DOHH2 (cell line): ENCODE measurements at regions not wholly inside any gene's neighbourhood (a gene's known extent, or its start where the extent isn't known, plus 50 kb on each side); places are given as distances from the start of the nearest gene placed in this dataset.

Source experiments
- H3F3A ChIP-seq: fragments of 200-600 bp; sonication (generic), shearing (Covaris generic); 2 replicates; pipeline ENCODE4 v1.6.0; 2016; ENCODE audit warnings: antibody characterized with exemption, mild to moderate bottlenecking; ENCODE audit not compliant: control insufficient read depth, insufficient read depth
- H3K27ac ChIP-seq: fragments of 200-600 bp; sonication (generic); 2 replicates; pipeline ENCODE4 v1.5.1; 2014; ENCODE audit warnings: low read depth, mild to moderate bottlenecking, low read length, moderate library complexity
- H3K27me3 ChIP-seq: fragments of 200-600 bp; sonication (generic); 2 replicates; pipeline ENCODE4 v1.6.1; 2014; ENCODE audit warnings: mild to moderate bottlenecking, low read length, mixed read lengths; ENCODE audit not compliant: control insufficient read depth
- H3K36me3 ChIP-seq: fragments of 200-600 bp; sonication (generic); 2 replicates; pipeline ENCODE4 v1.6.1; 2014; ENCODE audit warnings: mild to moderate bottlenecking, low read length, moderate library complexity, mixed read lengths; ENCODE audit not compliant: control insufficient read depth
- H3K4me1 ChIP-seq: fragments of 200-600 bp; sonication (generic); 2 replicates; pipeline ENCODE4 v1.6.1; 2014; ENCODE audit warnings: mild to moderate bottlenecking, low read length, mixed read lengths; ENCODE audit not compliant: control insufficient read depth
- H3K4me2 ChIP-seq: fragments of 200-600 bp; sonication (generic); 2 replicates; pipeline ENCODE4 v1.6.0; 2014; ENCODE audit warnings: mild to moderate bottlenecking, low read length, moderate library complexity
- H3K4me3 ChIP-seq: fragments of 200-600 bp; sonication (generic); 2 replicates; pipeline ENCODE4 v1.5.1; 2014; ENCODE audit warnings: mild to moderate bottlenecking, low read length, mixed read lengths
- H3K79me2 ChIP-seq: fragments of 200-600 bp; sonication (generic); 2 replicates; pipeline ENCODE4 v1.6.1; 2014; ENCODE audit warnings: mild to moderate bottlenecking, low read length, mixed read lengths; ENCODE audit not compliant: control insufficient read depth
- H3K9me2 ChIP-seq: fragments of 200-600 bp; sonication (generic); replicated peaks from 2 replicates; pipeline ENCODE4 v1.6.1; 2014; ENCODE audit warnings: mild to moderate bottlenecking, low read length, mixed read lengths; ENCODE audit not compliant: control insufficient read depth
- H3K9me3 ChIP-seq: fragments of 200-600 bp; sonication (generic); 2 replicates; pipeline ENCODE4 v1.6.1; 2014; ENCODE audit warnings: antibody characterized with exemption, low read length, mixed read lengths; ENCODE audit not compliant: control insufficient read depth, insufficient read depth
- H4K20me1 ChIP-seq: fragments of 200-600 bp; sonication (generic); 2 replicates; pipeline ENCODE4 v1.6.0; 2014; ENCODE audit warnings: low read depth, mild to moderate bottlenecking, antibody characterized with exemption, low read length, moderate library complexity; ENCODE audit not compliant: control insufficient read depth, insufficient read depth
- CTCF ChIP-seq: fragments of 200-600 bp; sonication (generic); IDR thresholded peaks from one replicate; pipeline ENCODE4 v1.5.1; 2014; ENCODE audit warnings: antibody characterized with exemption, mild to moderate bottlenecking, low read depth, low read length; ENCODE audit not compliant: poor library complexity, severe bottlenecking
- EZH2phosphoT487 ChIP-seq: fragments of 200-600 bp; sonication (generic); IDR thresholded peaks from 2 replicates; pipeline ENCODE4 v1.6.1; 2017; ENCODE audit warnings: borderline replicate concordance, mild to moderate bottlenecking, antibody characterized with exemption, low read length, moderate library complexity, mixed read lengths

GRCh38 chr4:104728380-104729122 lies 233.9 kb upstream of the CXXC4 start:
- Histone ChIP-seq H3K9me2 (no peaks in the 10 kb centered on the region), H3K36me3 (no peaks in the 10 kb centered on the region), H3K9me3 (no peaks in the 10 kb centered on the region), H4K20me1 (no peaks in the 10 kb centered on the region), H3K4me2 (no peak overlapping the region), H3K4me3 (no peak overlapping the region), H3K27me3 (no peaks in the 10 kb centered on the region), H3K27ac (no peak overlapping the region), H3K4me1 (no peaks in the 10 kb centered on the region), H3K79me2 (no peaks in the 10 kb centered on the region), H3F3A (no peaks in the 10 kb centered on the region)
- TF ChIP-seq EZH2phosphoT487 (no peak), CTCF (no peak)

- H3F3A ChIP-seq = no peaks in the 10 kb centered on the region
- H3K9me3 ChIP-seq = no peaks in the 10 kb centered on the region
- H3K79me2 ChIP-seq = no peaks in the 10 kb centered on the region
- H3K4me1 ChIP-seq = no peaks in the 10 kb centered on the region
- H3K27ac ChIP-seq = no peak overlapping the region
- H3K9me2 ChIP-seq = no peaks in the 10 kb centered on the region
- no peaks in the 10 kb centered on the region for H3K36me3 ChIP-seq
- no peaks in the 10 kb centered on the region for H3K27me3 ChIP-seq
- no peak overlapping the region for H3K4me2 ChIP-seq
- no peak overlapping the region for H3K4me3 ChIP-seq
- H4K20me1 ChIP-seq = no peaks in the 10 kb centered on the region
- no peak for TF ChIP-seq CTCF
- no peak for TF ChIP-seq EZH2phosphoT487
Measured at GRCh38 chr4:104732766-104733165, 238.1 kb upstream of the CXXC4 start.

- no peaks in the 10 kb centered on the region for H3K4me1 ChIP-seq
- H3K36me3 ChIP-seq = no peaks in the 10 kb centered on the region
- H4K20me1 ChIP-seq = no peaks in the 10 kb centered on the region
- H3K27ac ChIP-seq = no peak overlapping the region
- H3K4me3 ChIP-seq = no peak overlapping the region
- no peaks in the 10 kb centered on the region for H3K27me3 ChIP-seq
- H3K9me3 ChIP-seq = no peaks in the 10 kb centered on the region
- H3F3A ChIP-seq = no peaks in the 10 kb centered on the region
- no peaks in the 10 kb centered on the region for H3K9me2 ChIP-seq
- no peak for TF ChIP-seq EZH2phosphoT487
- no peak for TF ChIP-seq CTCF
- no peak overlapping the region for H3K4me2 ChIP-seq
- no peaks in the 10 kb centered on the region for H3K79me2 ChIP-seq
Measured at GRCh38 chr4:104735174-104735573, 240.5 kb upstream of the CXXC4 start.
